ENCODE measurements at regions not wholly inside any gene's neighbourhood (a gene's known extent, or its start where the extent isn't known, plus 50 kb on each side); places are given as distances from the start of the nearest gene placed in this dataset.

- Histone ChIP-seq H3K79me2 (ENCODE audit: insufficient read depth, low read length) (no peaks in the 10 kb centered on the region), H2AFZ (ENCODE audit: low read length) (no peak overlapping the region), H3K4me3 (replicated peaks in 1 of 3; ENCODE audit: insufficient read depth in 1 of 3, low read depth in 2 of 3, low read length in 3 of 3) (no peak overlapping the region), H3K9me3 (ENCODE audit: low read length) (no peaks in the 10 kb centered on the region), H3K27ac (ENCODE audit: extremely low read length, insufficient read depth, low read length) (no peak overlapping the region), H3K9ac (ENCODE audit: insufficient read depth, low read depth, low read length) (no peak overlapping the region), H3K36me3 (replicated peaks in 1 of 2; ENCODE audit: control insufficient read depth in 1 of 2, insufficient read depth in 2 of 2, low read length in 2 of 2) (no peaks in the 10 kb centered on the region), H3K4me2 (ENCODE audit: low read depth, low read length) (no peak overlapping the region), H3K27me3 (ENCODE audit: control insufficient read depth in 1 of 2, insufficient read depth in 2 of 2, low read length in 2 of 2) (no peaks in the 10 kb centered on the region), H3K4me1 (ENCODE audit: insufficient read depth, low read length) (no peaks in the 10 kb centered on the region), H4K20me1 (ENCODE audit: insufficient read depth, low read length) (no peaks in the 10 kb centered on the region)
- BruUV-seq (replicated peaks), result no TSS peak
- DNase-seq (ENCODE audit: low spot score) (no peak), ATAC-seq (no peak), FAIRE-seq (no peak)
- CTCF ChIA-PET (ENCODE audit: low intra/inter-chr PET ratio, low total read pairs), result no interaction called here
- POLR2A ChIA-PET, result no interaction called here
- WGBS (ENCODE audit: low lambda C conversion rate), result 4% methylated on average over 4 of the region's 4 CpGs
- in situ Hi-C loops (cut with HindIII; ENCODE audit: extremely low pct_ligation_motif_present, low pct_unique_long_range_greater_than_20kb), result no loop called here
- intact Hi-C loops (cut with micrococcal nuclease; ENCODE audit: unreplicated experiment), result no loop called here
- TF ChIP-seq HNF1A (IDR thresholded peaks at IDR 0.05; ENCODE audit: low read depth), result no peak
- no peak for TF ChIP-seq HNF1A (CRISPR knock-in tag; IDR thresholded peaks at IDR 0.05; ENCODE audit: borderline replicate concordance)
- TF ChIP-seq IRF1 (CRISPR knock-in tag; IDR thresholded peaks at IDR 0.05; ENCODE audit: low read depth), result no peak
- no peak for TF ChIP-seq ZNF18 (CRISPR knock-in tag; IDR thresholded peaks at IDR 0.05; ENCODE audit: insufficient replicate concordance)
- no peak for TF ChIP-seq NCOA1 (CRISPR knock-in tag; IDR thresholded peaks at IDR 0.05)
- no peak for TF ChIP-seq ZUFSP (CRISPR knock-in tag; IDR thresholded peaks at IDR 0.05; ENCODE audit: borderline replicate concordance)
- no peak for TF ChIP-seq ZNF800 (CRISPR knock-in tag; IDR thresholded peaks at IDR 0.05)
- TF ChIP-seq ZNF224 (CRISPR knock-in tag; IDR thresholded peaks at IDR 0.05), result no peak
- no peak for TF ChIP-seq ZNF704 (CRISPR knock-in tag; IDR thresholded peaks at IDR 0.05; ENCODE audit: borderline replicate concordance)
- no peak for TF ChIP-seq ZNF160 (CRISPR knock-in tag; IDR thresholded peaks at IDR 0.05)
- TF ChIP-seq FOXC1 (CRISPR knock-in tag; IDR thresholded peaks at IDR 0.05; ENCODE audit: borderline replicate concordance), result no peak
- TF ChIP-seq CBFB (CRISPR knock-in tag; IDR thresholded peaks at IDR 0.05), result no peak
Measured at GRCh38 chr6:74199215-74199915, 503.4 kb downstream of the CD109 start.

Measured in HepG2 (cell line).